ENCODE measurements at regions not wholly inside any gene's neighbourhood (a gene's known extent, or its start where the extent isn't known, plus 50 kb on each side); places are given as distances from the start of the nearest gene placed in this dataset.
A peak's percentile ranks its signal among the peaks of the same experiment; 100 is the strongest.

- TF ChIP-seq, protein P1, sequence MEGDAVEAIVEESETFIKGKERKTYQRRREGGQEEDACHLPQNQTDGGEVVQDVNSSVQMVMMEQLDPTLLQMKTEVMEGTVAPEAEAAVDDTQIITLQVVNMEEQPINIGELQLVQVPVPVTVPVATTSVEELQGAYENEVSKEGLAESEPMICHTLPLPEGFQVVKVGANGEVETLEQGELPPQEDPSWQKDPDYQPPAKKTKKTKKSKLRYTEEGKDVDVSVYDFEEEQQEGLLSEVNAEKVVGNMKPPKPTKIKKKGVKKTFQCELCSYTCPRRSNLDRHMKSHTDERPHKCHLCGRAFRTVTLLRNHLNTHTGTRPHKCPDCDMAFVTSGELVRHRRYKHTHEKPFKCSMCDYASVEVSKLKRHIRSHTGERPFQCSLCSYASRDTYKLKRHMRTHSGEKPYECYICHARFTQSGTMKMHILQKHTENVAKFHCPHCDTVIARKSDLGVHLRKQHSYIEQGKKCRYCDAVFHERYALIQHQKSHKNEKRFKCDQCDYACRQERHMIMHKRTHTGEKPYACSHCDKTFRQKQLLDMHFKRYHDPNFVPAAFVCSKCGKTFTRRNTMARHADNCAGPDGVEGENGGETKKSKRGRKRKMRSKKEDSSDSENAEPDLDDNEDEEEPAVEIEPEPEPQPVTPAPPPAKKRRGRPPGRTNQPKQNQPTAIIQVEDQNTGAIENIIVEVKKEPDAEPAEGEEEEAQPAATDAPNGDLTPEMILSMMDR (IDR thresholded peaks at IDR 0.05), result peak; percentile 60
- Mint-ChIP-seq H3K27me3 (ENCODE audit: unreplicated experiment) (peaks cover 2% of the 10 kb centered on the region), H3K27ac (ENCODE audit: unreplicated experiment) (no peak overlapping the region)
Observed at GRCh38 chrX:102067966-102068723, 57.3 kb upstream of the TCEAL2 start.

GRCh38 chrX:102063445-102064074 lies 61.9 kb upstream of the TCEAL2 start:
- H3K9me3 Mint-ChIP-seq (ENCODE audit: unreplicated experiment), result peaks cover 16% of the 10 kb centered on the region
- TF ChIP-seq, protein P1 (IDR thresholded peaks at IDR 0.05), result no peak
- no peak overlapping the region for H3K4me3 Mint-ChIP-seq (ENCODE audit: unreplicated experiment)
- DNase-seq (ENCODE audit: extremely low spot score, unreplicated experiment), result no peak
- no peak overlapping the region for H3K27ac Mint-ChIP-seq (ENCODE audit: unreplicated experiment)
- H3K4me1 Mint-ChIP-seq (ENCODE audit: unreplicated experiment), result no peaks in the 10 kb centered on the region
- no peaks in the 10 kb centered on the region for H3K36me3 Mint-ChIP-seq (ENCODE audit: unreplicated experiment)
- peaks cover 2% of the 10 kb centered on the region for H3K27me3 Mint-ChIP-seq (ENCODE audit: unreplicated experiment)

More at GRCh38 chrX:102067966-102068723, 57.3 kb upstream of the TCEAL2 start:
- Mint-ChIP-seq H3K36me3 (ENCODE audit: unreplicated experiment) (no peaks in the 10 kb centered on the region), H3K4me3 (ENCODE audit: unreplicated experiment) (no peak overlapping the region), H3K9me3 (ENCODE audit: unreplicated experiment) (peaks cover 3% of the 10 kb centered on the region), H3K4me1 (ENCODE audit: unreplicated experiment) (no peaks in the 10 kb centered on the region)
- DNase-seq (ENCODE audit: extremely low spot score, unreplicated experiment), result no peak

DNA sequence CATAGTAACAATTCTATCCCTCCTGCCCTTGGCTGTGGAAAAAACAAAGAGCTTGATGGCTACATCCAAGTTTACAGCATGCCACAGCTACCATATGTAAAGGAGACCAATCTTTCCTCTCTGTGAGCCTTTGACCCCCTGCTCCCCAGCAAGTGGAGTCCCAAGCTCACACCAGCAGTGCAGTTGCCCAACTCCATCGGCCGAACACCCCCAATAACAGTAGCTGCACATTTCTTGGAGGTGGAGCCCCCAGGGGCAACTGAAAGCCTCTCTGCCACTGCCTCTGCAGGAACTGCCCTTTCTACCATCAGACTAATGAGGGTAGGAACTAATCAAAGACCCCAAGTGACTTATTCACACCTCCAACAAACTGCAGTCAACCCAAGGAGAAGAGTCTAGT lies 81.0 kb upstream of the TCEAL2 start:
- Mint-ChIP-seq H3K4me1 (ENCODE audit: unreplicated experiment) (no peaks in the 10 kb centered on the region), H3K27ac (ENCODE audit: unreplicated experiment) (no peak overlapping the region)

DNA sequence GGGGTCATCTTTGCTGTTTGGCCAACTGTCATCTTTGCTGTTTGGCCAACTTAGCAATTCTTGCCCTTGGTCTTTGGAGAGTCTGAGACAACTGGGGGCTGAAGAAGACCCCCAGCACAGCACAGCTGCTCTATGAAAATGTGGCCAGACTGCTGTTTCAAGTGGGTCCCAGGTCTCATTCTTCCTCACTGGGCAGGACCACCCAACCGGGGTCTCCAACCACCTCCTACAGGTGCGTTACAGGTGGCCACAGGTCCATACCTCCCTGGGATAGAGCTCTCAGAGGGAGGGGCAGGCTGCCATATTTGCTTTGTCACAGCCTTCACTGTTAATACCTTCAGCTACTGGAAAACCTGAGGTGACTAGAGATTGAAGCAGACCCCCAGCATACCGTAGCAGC lies 82.1 kb upstream of the TCEAL2 start:
- H3K27ac Mint-ChIP-seq (ENCODE audit: unreplicated experiment), result no peak overlapping the region
- H3K4me1 Mint-ChIP-seq (ENCODE audit: unreplicated experiment), result no peaks in the 10 kb centered on the region
- no peaks in the 10 kb centered on the region for H3K36me3 Mint-ChIP-seq (ENCODE audit: unreplicated experiment)
- no peak for DNase-seq (ENCODE audit: extremely low spot score, unreplicated experiment)
- H3K9me3 Mint-ChIP-seq (ENCODE audit: unreplicated experiment), result peaks cover 21% of the 10 kb centered on the region
- no peak overlapping the region for H3K4me3 Mint-ChIP-seq (ENCODE audit: unreplicated experiment)
- H3K27me3 Mint-ChIP-seq (ENCODE audit: unreplicated experiment), result no peaks in the 10 kb centered on the region
- TF ChIP-seq, protein P1 (IDR thresholded peaks at IDR 0.05), result no peak

More for the DNA sequence above, 81.0 kb upstream of the TCEAL2 start:
- Mint-ChIP-seq H3K36me3 (ENCODE audit: unreplicated experiment) (no peaks in the 10 kb centered on the region), H3K27me3 (ENCODE audit: unreplicated experiment) (no peaks in the 10 kb centered on the region), H3K4me3 (ENCODE audit: unreplicated experiment) (no peak overlapping the region), H3K9me3 (ENCODE audit: unreplicated experiment) (peaks cover 21% of the 10 kb centered on the region)
- TF ChIP-seq, protein P1 (IDR thresholded peaks at IDR 0.05), result no peak
- DNase-seq (ENCODE audit: extremely low spot score, unreplicated experiment), result no peak

All from osteocyte (in vitro differentiated cells).